ENCODE measurements at regions not wholly inside any gene's neighbourhood (a gene's known extent, or its start where the extent isn't known, plus 50 kb on each side); places are given as distances from the start of the nearest gene placed in this dataset.

GRCh38 chr5:113985505-113985904 lies 376.4 kb upstream of the KCNN2 start:
- Histone ChIP-seq H3K23ac (ENCODE audit: insufficient read length, low read depth, low read length) (no peak overlapping the region), H3K4ac (ENCODE audit: low read depth, low read length) (no peak overlapping the region), H2AFZ (ENCODE audit: low read length) (no peak overlapping the region), H3K4me2 (ENCODE audit: insufficient read depth, insufficient read length, low read length) (no peak overlapping the region), H3T11ph (ENCODE audit: low read length) (no peak overlapping the region), H3K27me3 (ENCODE audit: insufficient read depth, low read length) (no peaks in the 10 kb centered on the region), H2BK120ac (ENCODE audit: low read depth, low read length, poor library complexity, severe bottlenecking) (no peak overlapping the region), H2AK5ac (ENCODE audit: insufficient read length, low read length) (no peak overlapping the region), H2BK12ac (ENCODE audit: insufficient read length, low read depth, low read length) (no peak overlapping the region), H2BK15ac (ENCODE audit: low read depth, low read length) (no peak overlapping the region), H4K5ac (ENCODE audit: insufficient read length, low read depth, low read length) (no peak overlapping the region), H3K9ac (ENCODE audit: extremely low read depth, insufficient read length, low read length) (no peak overlapping the region), H2BK5ac (ENCODE audit: insufficient read length, low read length) (no peak overlapping the region), H3K79me1 (ENCODE audit: insufficient read depth, low read depth, low read length, poor library complexity, severe bottlenecking) (no peaks in the 10 kb centered on the region), H3K14ac (ENCODE audit: insufficient read depth, low read length) (no peak overlapping the region), H4K91ac (ENCODE audit: insufficient read length, low read depth, low read length) (no peak overlapping the region), H4K20me1 (ENCODE audit: control insufficient read depth, insufficient read depth, insufficient read length) (no peaks in the 10 kb centered on the region), H3K27ac (ENCODE audit: insufficient read length, low read depth, low read length) (no peak overlapping the region), H3K79me2 (ENCODE audit: insufficient read depth, low read length) (no peaks in the 10 kb centered on the region), H3K9me3 (ENCODE audit: control insufficient read depth, low read depth, low read length) (no peaks in the 10 kb centered on the region), H3K23me2 (ENCODE audit: insufficient read length, low read depth, low read length, poor library complexity, severe bottlenecking) (no peaks in the 10 kb centered on the region), H3K18ac (ENCODE audit: insufficient read length, low read depth, low read length) (no peak overlapping the region), H3K56ac (ENCODE audit: insufficient read length, low read depth, low read length) (no peak overlapping the region), H2BK20ac (ENCODE audit: low read depth, low read length, poor library complexity, severe bottlenecking) (no peak overlapping the region), H3K4me1 (ENCODE audit: insufficient read depth, low read length) (no peaks in the 10 kb centered on the region), H4K8ac (replicated peaks; ENCODE audit: insufficient read length, low read depth, low read length) (no peak overlapping the region)
- no CpG with 5 or more reads among the region's 4 CpGs for WGBS (ENCODE audit: extremely low coverage, insufficient read length, low lambda C conversion rate)
- Mint-ChIP-seq H3K4me1 (no peaks in the 10 kb centered on the region), H3K36me3 (ENCODE audit: insufficient read depth in 1 of 3, low read depth in 3 of 3) (no peaks in the 10 kb centered on the region), H3K27ac (no peak overlapping the region), H3K4me3 (no peak overlapping the region), H3K9me3 (no peaks in the 10 kb centered on the region), H3K27me3 (ENCODE audit: low read depth) (no peaks in the 10 kb centered on the region)
- DNase-seq: no peak
- no peak for TF ChIP-seq CTCF (conservative IDR thresholded peaks at IDR 0.05)
